LNCaP clone FGC (cell line): ENCODE measurements at regions not wholly inside any gene's neighbourhood (a gene's known extent, or its start where the extent isn't known, plus 50 kb on each side); places are given as distances from the start of the nearest gene placed in this dataset.

Source experiments
- DNase-seq: peaks from one replicate; pipeline ENCODE4 v3.0.0-alpha.2; 2011; ENCODE audit warnings: low read depth
- H3K4me3 ChIP-seq: 2 replicates; pipeline ENCODE4 v1.5.1; 2011; ENCODE audit warnings: mild to moderate bottlenecking, low read depth, low read length, control low read depth
- TF ChIP-seq, protein P1 (sequence below): IDR thresholded peaks from 2 replicates; pipeline ENCODE4 v1.5.1; 2012; ENCODE audit warnings: mild to moderate bottlenecking; ENCODE audit not compliant: control insufficient read depth, insufficient read depth; ENCODE audit errors: extremely low read depth

DNA sequence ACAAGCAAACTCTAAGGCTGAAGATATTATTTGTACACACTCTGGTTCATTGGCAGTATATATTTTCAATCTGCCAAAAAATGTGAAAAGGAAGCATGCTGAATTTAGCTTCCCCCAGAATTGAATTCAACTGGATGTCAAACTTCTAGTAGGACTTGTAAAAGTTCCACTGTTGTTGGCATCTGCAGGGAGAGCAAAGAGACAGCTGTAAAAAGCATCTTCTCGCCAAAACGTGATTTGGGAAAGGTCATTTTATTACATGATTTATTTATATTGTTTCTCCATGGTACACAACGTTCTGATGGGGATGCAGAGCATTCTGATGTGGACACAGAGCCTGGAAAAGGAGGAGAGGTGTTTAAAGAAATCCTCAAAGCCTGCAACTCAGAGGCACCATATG, 196.7 kb upstream of the ADAMTS9 start:
- no peak for DNase-seq
- H3K4me3 ChIP-seq, result no peak overlapping the region
- TF ChIP-seq, protein P1, sequence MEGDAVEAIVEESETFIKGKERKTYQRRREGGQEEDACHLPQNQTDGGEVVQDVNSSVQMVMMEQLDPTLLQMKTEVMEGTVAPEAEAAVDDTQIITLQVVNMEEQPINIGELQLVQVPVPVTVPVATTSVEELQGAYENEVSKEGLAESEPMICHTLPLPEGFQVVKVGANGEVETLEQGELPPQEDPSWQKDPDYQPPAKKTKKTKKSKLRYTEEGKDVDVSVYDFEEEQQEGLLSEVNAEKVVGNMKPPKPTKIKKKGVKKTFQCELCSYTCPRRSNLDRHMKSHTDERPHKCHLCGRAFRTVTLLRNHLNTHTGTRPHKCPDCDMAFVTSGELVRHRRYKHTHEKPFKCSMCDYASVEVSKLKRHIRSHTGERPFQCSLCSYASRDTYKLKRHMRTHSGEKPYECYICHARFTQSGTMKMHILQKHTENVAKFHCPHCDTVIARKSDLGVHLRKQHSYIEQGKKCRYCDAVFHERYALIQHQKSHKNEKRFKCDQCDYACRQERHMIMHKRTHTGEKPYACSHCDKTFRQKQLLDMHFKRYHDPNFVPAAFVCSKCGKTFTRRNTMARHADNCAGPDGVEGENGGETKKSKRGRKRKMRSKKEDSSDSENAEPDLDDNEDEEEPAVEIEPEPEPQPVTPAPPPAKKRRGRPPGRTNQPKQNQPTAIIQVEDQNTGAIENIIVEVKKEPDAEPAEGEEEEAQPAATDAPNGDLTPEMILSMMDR, result no peak

DNA sequence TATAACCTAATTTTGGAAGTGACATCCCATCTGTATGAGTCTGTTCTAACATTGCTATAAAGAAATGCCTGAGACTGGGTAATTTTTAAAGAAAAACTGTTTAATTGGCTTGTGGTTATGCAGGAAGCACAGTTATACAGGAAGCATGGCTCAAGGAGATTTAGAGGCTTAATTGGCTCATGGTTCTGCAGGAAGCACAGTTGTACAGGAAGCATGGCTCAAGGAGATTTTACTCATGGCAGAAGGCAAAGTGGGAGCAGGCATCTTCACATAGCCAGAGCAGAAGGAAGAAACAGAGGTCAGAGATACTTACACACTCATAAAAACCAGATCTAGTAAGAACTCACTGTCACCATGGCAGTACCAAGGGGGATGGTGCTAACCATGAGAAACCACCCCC, 193.1 kb upstream of the ADAMTS9 start:
- TF ChIP-seq, protein P1, result no peak
- no peak overlapping the region for H3K4me3 ChIP-seq
- no peak for DNase-seq

DNA sequence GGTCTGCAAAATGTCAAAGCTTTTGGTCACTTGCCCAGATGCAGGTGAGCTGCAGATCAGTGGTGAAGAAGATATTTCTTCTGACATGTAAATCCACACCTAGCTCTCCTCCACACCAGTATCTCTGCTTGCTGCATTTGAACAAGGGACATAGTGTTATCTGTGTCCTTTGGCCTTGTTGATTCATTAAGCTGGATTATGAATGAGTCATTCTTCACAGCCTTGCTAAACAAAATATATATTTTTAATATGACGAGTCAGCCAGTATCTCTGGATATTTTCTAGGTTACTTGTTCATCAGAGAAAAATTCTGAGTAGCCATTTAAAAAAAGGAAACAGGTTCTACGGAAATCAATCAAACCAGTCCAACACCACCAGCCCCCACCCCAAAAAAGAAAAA, 190.6 kb upstream of the ADAMTS9 start:
- DNase-seq, result no peak
- no peak overlapping the region for H3K4me3 ChIP-seq
- TF ChIP-seq, protein P1, result no peak

DNA sequence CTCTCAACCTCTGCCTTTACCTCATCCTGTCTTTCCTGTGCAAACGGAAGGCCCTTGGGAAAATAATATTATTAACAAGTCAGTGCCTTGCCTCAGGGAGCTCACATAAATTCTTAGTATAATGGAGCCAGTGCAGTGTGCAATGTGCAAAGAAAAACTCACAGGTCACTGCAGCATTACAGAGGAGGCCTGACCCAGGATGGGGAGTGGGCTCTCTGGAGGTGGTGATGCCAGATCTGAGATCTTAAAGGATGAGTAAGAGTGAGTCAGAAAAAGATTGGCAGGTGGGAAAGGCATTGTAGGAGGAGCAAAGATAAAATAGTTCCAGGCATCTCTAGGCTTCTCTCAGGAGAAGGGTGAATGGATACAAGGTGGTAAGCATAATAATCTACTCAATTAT, 185.6 kb upstream of the ADAMTS9 start:
- TF ChIP-seq, protein P1, result no peak
- no peak overlapping the region for H3K4me3 ChIP-seq
- no peak for DNase-seq

DNA sequence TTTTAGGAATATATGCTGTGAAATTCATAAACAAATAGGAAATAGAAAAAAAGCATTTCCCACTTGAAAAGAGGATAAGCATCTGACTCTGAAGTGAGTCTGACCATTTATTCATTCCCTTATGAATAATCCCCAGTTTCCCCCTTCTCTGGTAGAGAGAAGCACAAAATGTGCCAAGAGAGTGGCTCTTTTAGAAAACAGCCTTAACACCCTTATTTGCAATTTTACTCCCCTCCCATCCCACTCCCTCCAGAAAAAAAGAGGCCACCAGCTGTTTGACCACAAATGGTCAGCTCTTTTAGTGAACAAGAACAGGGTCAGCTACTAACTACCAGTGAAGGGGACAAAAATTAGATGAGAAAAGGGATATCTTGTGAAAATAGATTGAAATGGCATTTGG, 184.5 kb upstream of the ADAMTS9 start:
- no peak for DNase-seq
- TF ChIP-seq, protein P1, result no peak
- no peak overlapping the region for H3K4me3 ChIP-seq

DNA sequence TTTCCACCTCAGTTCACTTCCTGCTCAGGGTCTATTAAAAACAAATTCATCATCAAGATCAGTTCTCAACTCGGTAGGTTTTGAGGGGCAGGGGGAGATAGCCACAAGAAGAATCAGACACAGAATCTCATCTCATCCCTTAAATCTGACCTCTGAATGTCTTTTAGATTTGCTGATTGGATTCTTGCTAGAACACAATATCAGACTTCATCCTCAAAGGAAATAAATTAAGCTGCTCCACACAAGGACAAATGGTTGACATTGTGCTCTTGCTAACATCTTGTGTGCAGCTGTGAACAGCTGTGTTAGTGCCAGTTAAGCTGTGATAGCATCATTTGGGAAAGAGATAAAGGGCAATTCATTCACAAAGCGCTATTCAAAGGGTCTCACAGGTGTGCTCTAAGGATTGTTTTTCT, 184.0 kb upstream of the ADAMTS9 start:
- DNase-seq, result no peak

More for the DNA sequence above, 184.0 kb upstream of the ADAMTS9 start:
- H3K4me3 ChIP-seq, result no peak overlapping the region
- TF ChIP-seq, protein P1, result no peak
